K562 (cell line): ENCODE measurements at regions not wholly inside any gene's neighbourhood (a gene's known extent, or its start where the extent isn't known, plus 50 kb on each side); places are given as distances from the start of the nearest gene placed in this dataset.
"Not testable (repeated sequence)": the region's sequence is repeated elsewhere in the genome, so short reads cannot be mapped to it uniquely, and the experiment has no call there.

Experiments
- ATAC-seq: fragments of 200-7000 bp; cut with Tn5 transposase; 3 replicates; pipeline ENCODE4 v1.9.1; 2020; ENCODE audit warnings: moderate library complexity
- BruUV-seq: library from RNA; stranded (reverse); fragments of 400-500 nt; replicated peaks from 2 replicates; lab custom pipeline; 2021; lab: Mats Ljungman, UMichigan
- CTCF ChIA-PET: fragments of 300-600 bp; formaldehyde crosslinking; extraction: SDS; loops from one replicate; lab custom pipeline; 2021; ENCODE audit warnings: low intra/inter-chr PET ratio; lab: Yijun Ruan, JAX
- POLR2A ChIA-PET: fragments of 300-600, 350-650 bp; sonication (Branson Sonifier 250); formaldehyde crosslinking; extraction: SDS; loops from one replicate; lab custom pipeline; 2021; ENCODE audit warnings: antibody characterized with exemption, inconsistent platforms; lab: Yijun Ruan, JAX
- DNase-seq, 4 experiments: peaks; one replicate each; pipeline versions ENCODE4 v3.0.0 to v3.0.0-alpha.2; 2011 to 2018; ENCODE audit warnings: low spot score in 3 of 4, mixed read lengths in 3 of 4; ENCODE audit errors: extremely low read depth in 1 of 4
- FAIRE-seq: peaks from 2 replicates; lab custom pipeline; 2011; peaks lifted over from hg19 to GRCh38; lab: Jason Lieb, UNC
- H2AFZ ChIP-seq: 2 replicates; pipeline ENCODE4 v1.6.0; 2011; ENCODE audit warnings: low read depth, low read length, control low read depth, inconsistent platforms
- H3K27ac ChIP-seq: fragments of 200-600 bp; 3 replicates; pipeline ENCODE4 v1.8.0; 2011; ENCODE audit warnings: low read depth, mild to moderate bottlenecking, control low read depth, inconsistent platforms, low read length, moderate library complexity, mixed read lengths; ENCODE audit errors: extremely low read depth
- H3K27me3 ChIP-seq, 2 experiments: fragments of 300-600 bp in 1 of 2; 2 replicates in 1 of 2; 3 replicates in 1 of 2; pipeline versions ENCODE4 v1.6.0 to v1.8.0; 2011; ENCODE audit warnings: inconsistent platforms in 2 of 2, low read length in 2 of 2, mild to moderate bottlenecking in 1 of 2, mixed read lengths in 1 of 2, moderate library complexity in 1 of 2; ENCODE audit not compliant: control insufficient read depth in 2 of 2, insufficient read depth in 2 of 2
- H3K36me3 ChIP-seq: fragments of 300-600 bp; 3 replicates; pipeline ENCODE4 v1.8.0; 2011; ENCODE audit warnings: mild to moderate bottlenecking, low read length, inconsistent platforms; ENCODE audit not compliant: control insufficient read depth, insufficient read depth
- H3K4me1 ChIP-seq, 2 experiments: fragments of 200-600 bp in 1 of 2; replicated peaks in 1 of 2; 2 replicates in 1 of 2; 3 replicates in 1 of 2; pipeline versions ENCODE4 v1.5.1 to v1.8.0; 2011; ENCODE audit warnings: inconsistent platforms in 2 of 2, low read length in 2 of 2, mild to moderate bottlenecking in 1 of 2, mixed read lengths in 1 of 2, moderate library complexity in 1 of 2; ENCODE audit not compliant: control insufficient read depth in 2 of 2, insufficient read depth in 2 of 2
- H3K4me2 ChIP-seq: 2 replicates; pipeline ENCODE4 v1.6.1; 2011; ENCODE audit warnings: low read length, control low read depth, inconsistent platforms, mixed read lengths; ENCODE audit not compliant: insufficient read depth
- H3K4me3 ChIP-seq: fragments of 200-600 bp; sonication (generic), shearing (Covaris generic); 2 replicates; pipeline ENCODE4 v1.5.1; 2016; ENCODE audit warnings: control low read depth, inconsistent platforms
- H3K79me2 ChIP-seq: fragments of 200-600 bp; 3 replicates; pipeline ENCODE4 v1.8.0; 2011; ENCODE audit warnings: low read length, inconsistent platforms; ENCODE audit not compliant: control insufficient read depth, insufficient read depth
- H3K9ac ChIP-seq, 2 experiments: 2 replicates each; pipeline versions ENCODE4 v1.6.0 to v1.6.1; 2011; ENCODE audit warnings: low read depth in 2 of 2, low read length in 2 of 2, control low read depth in 1 of 2, inconsistent platforms in 1 of 2, mild to moderate bottlenecking in 1 of 2, mixed read lengths in 1 of 2; ENCODE audit not compliant: insufficient read depth in 1 of 2
- H3K9me1 ChIP-seq: one replicate; pipeline ENCODE4 v1.6.0; 2011; ENCODE audit warnings: inconsistent platforms, mild to moderate bottlenecking, low read length, moderate library complexity; ENCODE audit not compliant: control insufficient read depth, insufficient read depth
- H3K9me3 ChIP-seq: replicated peaks from 2 replicates; pipeline ENCODE4 v1.5.1; 2011; ENCODE audit warnings: low read depth, low read length, inconsistent platforms; ENCODE audit not compliant: control insufficient read depth, insufficient read depth
- H4K20me1 ChIP-seq: replicated peaks from 2 replicates; pipeline ENCODE4 v1.6.1; 2011; ENCODE audit warnings: low read length, inconsistent platforms, mixed read lengths; ENCODE audit not compliant: control insufficient read depth, insufficient read depth
- WGBS: fragments of 100-300 bp; shearing (Covaris generic); methylation state at CpG from one replicate; pipeline ENCODE4 v1.1.6; 2016; ENCODE audit warnings: low coverage, mixed read lengths; ENCODE audit not compliant: insufficient coverage; ENCODE audit errors: missing lambda C conversion rate; 5-methylcytosine and 5-hydroxymethylcytosine counted together
- in situ Hi-C: fragments of 300-500 bp; cut with MboI; formaldehyde crosslinking; loops from 4 replicates; pipeline ENCODE4 v1.15.0; 2018; ENCODE audit warnings: inconsistent platforms, mixed read lengths
- intact Hi-C: fragments of 100-400 bp; cut with micrococcal nuclease; formaldehyde crosslinking; loops from 2 replicates; pipeline ENCODE4 v1.14.2; 2022

DNA sequence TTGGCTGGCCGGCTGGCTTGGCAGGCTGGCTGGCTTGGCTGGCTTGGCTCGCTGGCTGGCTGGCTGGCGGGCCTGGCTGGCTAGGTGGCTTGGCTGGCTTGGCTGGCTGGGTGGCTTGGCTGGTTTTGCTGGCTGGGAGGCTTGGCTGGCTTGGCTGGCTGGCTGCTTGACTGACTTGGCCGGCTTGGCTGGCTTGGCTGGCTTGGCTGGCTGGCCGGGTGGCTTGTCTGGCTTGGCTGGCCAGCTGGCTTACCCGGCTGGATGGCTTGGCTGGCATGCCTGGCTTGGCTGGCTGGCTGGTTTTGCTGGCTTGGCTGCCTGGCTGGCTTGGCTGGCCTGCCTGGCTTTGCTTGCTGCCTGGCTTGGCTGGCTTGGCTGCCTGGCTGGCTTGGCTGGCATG is 2825.2 kb downstream of the RPIA start:
- H3K4me3 ChIP-seq, POLR2A ChIA-PET, H3K36me3 ChIP-seq, H3K9me1 ChIP-seq, intact Hi-C loops, H3K79me2 ChIP-seq, ATAC-seq, H2AFZ ChIP-seq, H3K27me3 ChIP-seq, H3K4me2 ChIP-seq, FAIRE-seq, BruUV-seq, H3K9ac ChIP-seq, in situ Hi-C loops, H3K4me1 ChIP-seq, H3K27ac ChIP-seq, CTCF ChIA-PET, DNase-seq, H3K9me3 ChIP-seq, H4K20me1 ChIP-seq: not testable (repeated sequence)
- WGBS, result 0% methylated on average over 3 of the region's 6 CpGs

DNA sequence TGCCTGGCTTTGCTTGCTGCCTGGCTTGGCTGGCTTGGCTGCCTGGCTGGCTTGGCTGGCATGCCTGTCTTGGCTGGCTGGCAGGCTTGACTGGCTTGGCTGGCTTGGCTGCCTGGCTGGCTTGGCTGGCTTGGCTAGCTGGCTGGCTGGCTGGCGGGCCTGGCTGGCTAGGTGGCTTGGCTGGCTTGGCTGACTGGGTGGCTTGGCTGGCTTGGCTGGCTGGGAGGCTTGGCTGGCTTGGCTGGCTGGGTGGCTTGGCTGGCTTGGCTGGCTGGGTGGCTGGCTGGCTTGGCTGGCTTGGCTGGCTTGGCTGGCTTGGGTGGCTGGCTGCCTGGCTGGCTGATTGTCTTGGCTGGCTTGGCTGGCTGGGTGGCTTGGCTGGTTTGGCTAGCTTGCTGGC is 2826.4 kb downstream of the RPIA start:
- not testable (repeated sequence) for FAIRE-seq

DNA sequence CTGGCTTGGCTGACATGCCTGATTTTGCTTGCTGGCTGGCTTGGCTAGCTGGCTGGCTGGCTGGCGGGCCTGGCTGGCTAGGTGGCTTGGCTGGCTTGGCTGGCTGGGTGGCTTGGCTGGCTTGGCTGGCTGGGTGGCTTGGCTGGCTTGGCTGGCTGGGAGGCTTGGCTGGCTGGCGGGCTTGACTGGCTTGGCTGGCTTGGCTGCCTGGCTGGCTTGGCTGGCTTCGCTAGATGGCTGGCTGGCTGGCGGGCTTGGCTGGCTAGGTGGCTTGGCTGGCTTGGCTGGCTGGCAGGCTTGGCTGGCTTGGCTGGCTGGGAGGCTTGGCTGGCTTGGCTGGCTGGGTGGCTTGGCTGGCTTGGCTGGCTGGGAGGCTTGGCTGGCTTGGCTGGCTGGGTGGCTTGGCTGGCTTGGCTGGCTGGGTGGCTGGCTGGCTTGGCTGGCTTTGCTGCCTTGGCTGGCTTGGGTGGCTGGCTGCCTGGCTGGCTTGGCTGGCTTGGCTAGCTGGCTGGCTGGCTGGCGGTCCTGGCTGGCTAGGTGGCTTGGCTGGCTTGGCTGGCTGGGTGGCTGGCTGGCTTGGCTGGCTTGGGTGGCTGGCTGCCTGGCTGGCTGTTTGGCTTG is 2827.0 kb downstream of the RPIA start:
- H3K9me1 ChIP-seq, H3K27me3 ChIP-seq, CTCF ChIA-PET, ATAC-seq, H3K9ac ChIP-seq, in situ Hi-C loops, H3K4me1 ChIP-seq, H3K9me3 ChIP-seq, DNase-seq, H4K20me1 ChIP-seq, intact Hi-C loops, H3K27ac ChIP-seq, H3K79me2 ChIP-seq, H3K4me3 ChIP-seq, FAIRE-seq, BruUV-seq, H2AFZ ChIP-seq, H3K36me3 ChIP-seq, H3K4me2 ChIP-seq, POLR2A ChIA-PET: not testable (repeated sequence)
- 0% methylated on average over 2 of the region's 5 CpGs for WGBS

More for the DNA sequence above, 2826.4 kb downstream of the RPIA start:
- POLR2A ChIA-PET, DNase-seq, H3K4me2 ChIP-seq, CTCF ChIA-PET, H3K9me1 ChIP-seq, H3K27ac ChIP-seq, H2AFZ ChIP-seq, H3K79me2 ChIP-seq, ATAC-seq, H3K9me3 ChIP-seq, H3K36me3 ChIP-seq, BruUV-seq, intact Hi-C loops, H3K4me3 ChIP-seq, H4K20me1 ChIP-seq, H3K27me3 ChIP-seq, H3K9ac ChIP-seq, in situ Hi-C loops, H3K4me1 ChIP-seq: not testable (repeated sequence)
- no CpG with 5 or more reads among the region's 1 CpG for WGBS

DNA sequence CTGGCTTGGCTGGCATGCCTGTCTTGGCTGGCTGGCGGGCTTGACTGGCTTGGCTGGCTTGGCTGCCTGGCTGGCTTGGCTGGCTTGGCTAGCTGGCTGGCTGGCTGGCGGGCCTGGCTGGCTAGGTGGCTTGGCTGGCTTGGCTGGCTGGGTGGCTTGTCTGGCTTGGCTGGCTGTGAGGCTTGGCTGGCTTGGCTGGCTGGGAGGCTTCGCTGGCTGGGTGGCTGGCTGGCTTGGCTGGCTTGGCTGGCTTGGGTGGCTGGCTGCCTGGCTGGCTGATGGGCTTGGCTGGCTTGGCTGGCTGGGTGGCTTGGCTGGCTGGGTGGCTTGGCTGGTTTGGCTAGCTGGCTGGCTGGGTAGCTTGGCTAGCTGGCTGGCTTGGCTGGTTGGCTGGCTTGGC is 2827.9 kb downstream of the RPIA start:
- in situ Hi-C loops, intact Hi-C loops, CTCF ChIA-PET, H3K4me1 ChIP-seq, BruUV-seq, H4K20me1 ChIP-seq, H3K27me3 ChIP-seq, H3K36me3 ChIP-seq, H3K9ac ChIP-seq, H3K27ac ChIP-seq, DNase-seq, H3K4me2 ChIP-seq, H3K79me2 ChIP-seq, ATAC-seq, H3K9me1 ChIP-seq, H2AFZ ChIP-seq, H3K4me3 ChIP-seq, POLR2A ChIA-PET, H3K9me3 ChIP-seq, FAIRE-seq: not testable (repeated sequence)
- 0% methylated on average over 1 of the region's 3 CpGs for WGBS
